Fibroblast of lung (primary cell): ENCODE measurements at regions not wholly inside any gene's neighbourhood (a gene's known extent, or its start where the extent isn't known, plus 50 kb on each side); places are given as distances from the start of the nearest gene placed in this dataset.

Experiments
- EZH2 ChIP-seq: IDR thresholded peaks from 2 replicates; pipeline ENCODE4 v1.5.1; 2012; ENCODE audit warnings: low read length, control low read depth, mild to moderate bottlenecking; ENCODE audit errors: missing control alignments
- TF ChIP-seq, protein P1 (sequence below), 2 donors: IDR thresholded peaks in 1 of 2; conservative IDR thresholded peaks in 1 of 2; 1 replicate in 1 of 2; 2 replicates in 1 of 2; pipeline ENCODE4 v1.5.1; 2011 to 2012; ENCODE audit warnings: low read length in 2 of 2, control low read depth in 1 of 2, inconsistent platforms in 1 of 2, low read depth in 1 of 2, mild to moderate bottlenecking in 1 of 2

DNA sequence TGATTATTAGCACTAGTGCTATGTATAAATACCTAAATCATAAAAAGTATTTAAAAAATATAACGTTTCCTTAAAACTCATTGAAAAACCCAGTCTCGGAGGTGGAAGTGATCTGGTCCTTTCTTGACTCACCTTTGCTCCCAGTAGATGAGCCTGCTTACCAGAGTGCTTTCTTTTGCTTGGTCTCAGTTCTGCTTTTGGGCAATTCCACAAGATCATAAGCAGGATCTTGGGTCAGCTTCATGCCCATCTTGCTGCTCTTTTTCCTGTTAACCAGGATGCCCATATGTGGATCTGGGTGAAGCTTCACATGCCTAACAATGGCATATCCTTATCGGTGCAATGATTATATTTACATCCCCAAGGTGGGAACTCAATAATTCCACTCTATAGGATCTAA, 332.1 kb upstream of the FAM98A start:
- TF ChIP-seq, protein P1, sequence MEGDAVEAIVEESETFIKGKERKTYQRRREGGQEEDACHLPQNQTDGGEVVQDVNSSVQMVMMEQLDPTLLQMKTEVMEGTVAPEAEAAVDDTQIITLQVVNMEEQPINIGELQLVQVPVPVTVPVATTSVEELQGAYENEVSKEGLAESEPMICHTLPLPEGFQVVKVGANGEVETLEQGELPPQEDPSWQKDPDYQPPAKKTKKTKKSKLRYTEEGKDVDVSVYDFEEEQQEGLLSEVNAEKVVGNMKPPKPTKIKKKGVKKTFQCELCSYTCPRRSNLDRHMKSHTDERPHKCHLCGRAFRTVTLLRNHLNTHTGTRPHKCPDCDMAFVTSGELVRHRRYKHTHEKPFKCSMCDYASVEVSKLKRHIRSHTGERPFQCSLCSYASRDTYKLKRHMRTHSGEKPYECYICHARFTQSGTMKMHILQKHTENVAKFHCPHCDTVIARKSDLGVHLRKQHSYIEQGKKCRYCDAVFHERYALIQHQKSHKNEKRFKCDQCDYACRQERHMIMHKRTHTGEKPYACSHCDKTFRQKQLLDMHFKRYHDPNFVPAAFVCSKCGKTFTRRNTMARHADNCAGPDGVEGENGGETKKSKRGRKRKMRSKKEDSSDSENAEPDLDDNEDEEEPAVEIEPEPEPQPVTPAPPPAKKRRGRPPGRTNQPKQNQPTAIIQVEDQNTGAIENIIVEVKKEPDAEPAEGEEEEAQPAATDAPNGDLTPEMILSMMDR (conservative IDR thresholded peaks at IDR 0.05 in 1 of 2, IDR thresholded peaks at IDR 0.05 in 1 of 2; ENCODE audit: low read depth in 1 of 2, low read length in 2 of 2), result no peak
- TF ChIP-seq EZH2, result no peak
